ENCODE measurements at regions not wholly inside any gene's neighbourhood (a gene's known extent, or its start where the extent isn't known, plus 50 kb on each side); places are given as distances from the start of the nearest gene placed in this dataset.

DNA sequence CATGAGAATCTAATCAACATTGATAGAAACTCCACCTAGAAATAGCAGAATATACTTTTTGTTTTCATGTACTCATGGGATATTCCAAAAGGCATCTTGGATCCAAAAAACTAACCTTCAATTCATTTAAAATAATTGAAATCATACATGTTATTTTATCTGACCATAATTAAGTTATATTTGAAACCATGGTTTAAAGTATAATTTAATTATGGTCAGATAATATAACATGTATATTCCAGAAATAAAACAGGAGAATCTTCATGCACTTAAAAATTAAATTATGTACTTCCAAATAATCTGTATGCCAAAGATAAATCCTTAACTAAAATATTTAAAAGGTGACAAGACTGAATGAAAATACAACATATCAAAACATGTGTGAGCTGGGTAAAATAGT, 651.3 kb upstream of the LINC00305 start:
- TF ChIP-seq, protein P1, sequence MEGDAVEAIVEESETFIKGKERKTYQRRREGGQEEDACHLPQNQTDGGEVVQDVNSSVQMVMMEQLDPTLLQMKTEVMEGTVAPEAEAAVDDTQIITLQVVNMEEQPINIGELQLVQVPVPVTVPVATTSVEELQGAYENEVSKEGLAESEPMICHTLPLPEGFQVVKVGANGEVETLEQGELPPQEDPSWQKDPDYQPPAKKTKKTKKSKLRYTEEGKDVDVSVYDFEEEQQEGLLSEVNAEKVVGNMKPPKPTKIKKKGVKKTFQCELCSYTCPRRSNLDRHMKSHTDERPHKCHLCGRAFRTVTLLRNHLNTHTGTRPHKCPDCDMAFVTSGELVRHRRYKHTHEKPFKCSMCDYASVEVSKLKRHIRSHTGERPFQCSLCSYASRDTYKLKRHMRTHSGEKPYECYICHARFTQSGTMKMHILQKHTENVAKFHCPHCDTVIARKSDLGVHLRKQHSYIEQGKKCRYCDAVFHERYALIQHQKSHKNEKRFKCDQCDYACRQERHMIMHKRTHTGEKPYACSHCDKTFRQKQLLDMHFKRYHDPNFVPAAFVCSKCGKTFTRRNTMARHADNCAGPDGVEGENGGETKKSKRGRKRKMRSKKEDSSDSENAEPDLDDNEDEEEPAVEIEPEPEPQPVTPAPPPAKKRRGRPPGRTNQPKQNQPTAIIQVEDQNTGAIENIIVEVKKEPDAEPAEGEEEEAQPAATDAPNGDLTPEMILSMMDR (conservative IDR thresholded peaks at IDR 0.05) = no peak
- no peak for TF ChIP-seq ZFX (IDR thresholded peaks at IDR 0.05)
